ENCODE measurements at regions not wholly inside any gene's neighbourhood (a gene's known extent, or its start where the extent isn't known, plus 50 kb on each side); places are given as distances from the start of the nearest gene placed in this dataset.
"Not testable (repeated sequence)": the region's sequence is repeated elsewhere in the genome, so short reads cannot be mapped to it uniquely, and the experiment has no call there.

- DNase-seq (no peak), ATAC-seq (no peak)
- no peak overlapping the region for H3K27ac Mint-ChIP-seq
- H3K9me3 ChIP-seq (ENCODE audit: control insufficient read depth, low read length, poor library complexity, severe bottlenecking), result no peaks in the 10 kb centered on the region
- H3K27me3 Mint-ChIP-seq, result no peaks in the 10 kb centered on the region
- H3K4me3 Mint-ChIP-seq, result no peak overlapping the region
- H3K4me1 Mint-ChIP-seq, result no peaks in the 10 kb centered on the region
- H3K36me3 Mint-ChIP-seq (ENCODE audit: low read depth), result no peaks in the 10 kb centered on the region
Measured at GRCh38 chrX:148080593-148080992, 99.5 kb downstream of the FMR1NB start.

DNA sequence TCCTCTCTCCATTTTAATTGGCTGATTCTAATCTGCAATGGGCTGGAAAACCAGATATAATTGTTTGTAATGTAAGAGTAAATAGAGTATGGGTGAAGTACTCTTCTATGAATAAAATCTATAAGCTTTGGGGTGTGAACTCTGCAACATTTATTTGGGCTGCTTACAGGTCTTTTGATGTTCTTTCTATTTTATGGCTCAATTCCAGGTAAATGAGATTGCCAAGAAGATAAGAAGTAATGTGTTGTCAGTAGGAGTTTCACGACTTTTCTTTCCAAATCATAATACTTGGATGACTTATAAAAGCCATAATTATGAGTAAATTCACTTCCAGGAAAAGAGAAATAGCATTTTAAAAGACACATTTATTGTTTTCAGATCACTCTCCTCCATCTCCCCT is 103.5 kb downstream of the FMR1NB start:
- ATAC-seq (no peak), DNase-seq (no peak)
- Mint-ChIP-seq H3K27me3 (no peaks in the 10 kb centered on the region), H3K36me3 (ENCODE audit: low read depth) (no peaks in the 10 kb centered on the region), H3K4me1 (no peaks in the 10 kb centered on the region), H3K4me3 (no peak overlapping the region), H3K27ac (no peak overlapping the region)
- H3K9me3 ChIP-seq (ENCODE audit: control insufficient read depth, low read length, poor library complexity, severe bottlenecking), result no peaks in the 10 kb centered on the region

- H3K9me3 ChIP-seq (ENCODE audit: control insufficient read depth, low read length, poor library complexity, severe bottlenecking), result no peaks in the 10 kb centered on the region
- no peak overlapping the region for H3K27ac Mint-ChIP-seq
- no peaks in the 10 kb centered on the region for H3K4me1 Mint-ChIP-seq
- no peaks in the 10 kb centered on the region for H3K27me3 Mint-ChIP-seq
- H3K4me3 Mint-ChIP-seq, result no peak overlapping the region
- ATAC-seq (no peak), DNase-seq (no peak)
- no peaks in the 10 kb centered on the region for H3K36me3 Mint-ChIP-seq (ENCODE audit: low read depth)
Measured at GRCh38 chrX:148120151-148120550, 139.0 kb downstream of the FMR1NB start.

DNA sequence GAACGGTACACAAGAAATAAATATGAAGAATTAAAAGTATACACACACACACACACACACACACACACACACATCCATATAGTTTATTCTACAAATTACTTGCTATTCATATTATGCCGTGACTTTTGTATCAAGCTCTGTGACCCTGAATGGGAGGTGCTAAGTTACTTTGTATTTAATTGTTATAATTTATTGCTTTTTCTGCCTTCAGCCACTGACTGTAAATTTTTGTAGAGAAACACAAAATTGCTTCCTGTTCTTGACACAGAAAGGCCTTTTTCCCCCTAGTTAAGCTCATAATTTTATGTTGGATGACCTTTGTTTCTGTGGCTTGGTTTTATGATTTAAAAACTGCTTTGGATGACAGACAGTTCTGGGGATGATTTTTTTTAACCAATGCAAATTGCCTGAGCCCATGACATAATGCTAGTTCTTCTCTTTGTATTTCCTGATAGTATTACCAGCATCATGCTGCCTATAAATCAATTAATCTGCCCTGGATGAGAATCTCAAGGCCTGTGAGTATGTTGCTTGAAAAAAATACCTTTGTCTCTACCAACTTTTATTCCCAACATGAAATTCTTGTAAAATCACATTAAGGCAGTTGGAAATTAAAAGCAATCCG is 140.0 kb downstream of the FMR1NB start:
- Mint-ChIP-seq H3K36me3 (ENCODE audit: low read depth) (no peaks in the 10 kb centered on the region), H3K27ac (no peak overlapping the region), H3K4me1 (no peaks in the 10 kb centered on the region), H3K27me3 (no peaks in the 10 kb centered on the region), H3K4me3 (no peak overlapping the region)
- ATAC-seq, result no peak
- H3K9me3 ChIP-seq (ENCODE audit: control insufficient read depth, low read length, poor library complexity, severe bottlenecking), result no peaks in the 10 kb centered on the region
- DNase-seq, result no peak

GRCh38 chrX:148128872-148129505 is 147.9 kb downstream of the FMR1NB start:
- H3K36me3 Mint-ChIP-seq (ENCODE audit: low read depth); H3K9me3 ChIP-seq (ENCODE audit: control insufficient read depth, low read length, poor library complexity, severe bottlenecking); H3K27me3 Mint-ChIP-seq; ATAC-seq; DNase-seq; H3K4me3 Mint-ChIP-seq; H3K4me1 Mint-ChIP-seq; H3K27ac Mint-ChIP-seq: not testable (repeated sequence)

GRCh38 chrX:148133105-148133725 is 152.1 kb downstream of the FMR1NB start:
- no peaks in the 10 kb centered on the region for H3K27me3 Mint-ChIP-seq
- no peaks in the 10 kb centered on the region for H3K36me3 Mint-ChIP-seq (ENCODE audit: low read depth)
- ATAC-seq (no peak), DNase-seq (no peak)
- H3K9me3 ChIP-seq (ENCODE audit: control insufficient read depth, low read length, poor library complexity, severe bottlenecking), result no peaks in the 10 kb centered on the region
- H3K4me3 Mint-ChIP-seq, result no peak overlapping the region
- H3K27ac Mint-ChIP-seq, result no peak overlapping the region
- no peaks in the 10 kb centered on the region for H3K4me1 Mint-ChIP-seq

GRCh38 chrX:148134578-148134977 is 153.4 kb downstream of the FMR1NB start:
- DNase-seq, result no peak
- ATAC-seq, result no peak
- no peaks in the 10 kb centered on the region for H3K27me3 Mint-ChIP-seq
- H3K27ac Mint-ChIP-seq, result no peak overlapping the region
- H3K4me3 Mint-ChIP-seq, result no peak overlapping the region
- no peaks in the 10 kb centered on the region for H3K4me1 Mint-ChIP-seq
- no peaks in the 10 kb centered on the region for H3K9me3 ChIP-seq (ENCODE audit: control insufficient read depth, low read length, poor library complexity, severe bottlenecking)
- H3K36me3 Mint-ChIP-seq (ENCODE audit: low read depth), result no peaks in the 10 kb centered on the region

DNA sequence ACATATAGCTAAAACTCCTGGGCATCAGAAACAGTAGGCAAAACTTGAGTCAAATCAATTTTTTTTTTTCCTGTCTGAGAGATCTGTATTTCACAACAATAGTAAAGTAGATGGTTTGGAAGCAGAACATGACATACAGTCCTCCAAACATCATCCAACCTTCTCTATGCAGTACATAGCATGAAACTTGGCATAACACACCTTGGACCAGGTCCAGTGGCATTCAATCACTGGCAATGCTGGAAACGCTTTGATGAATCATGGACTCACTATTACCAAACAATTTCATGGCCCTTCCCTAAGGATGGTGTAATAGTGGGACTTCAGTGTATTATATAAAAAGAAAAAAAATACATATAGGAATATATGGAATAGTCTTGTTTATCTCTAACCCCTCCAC is 154.6 kb downstream of the FMR1NB start:
- no peak for DNase-seq
- ATAC-seq, result no peak
- H3K9me3 ChIP-seq (ENCODE audit: control insufficient read depth, low read length, poor library complexity, severe bottlenecking), result no peaks in the 10 kb centered on the region
- Mint-ChIP-seq H3K27me3 (no peaks in the 10 kb centered on the region), H3K27ac (no peak overlapping the region), H3K4me1 (no peaks in the 10 kb centered on the region), H3K36me3 (ENCODE audit: low read depth) (no peaks in the 10 kb centered on the region), H3K4me3 (no peak overlapping the region)

- H3K9me3 ChIP-seq (ENCODE audit: control insufficient read depth, low read length, poor library complexity, severe bottlenecking), result no peaks in the 10 kb centered on the region
- H3K27me3 Mint-ChIP-seq, result no peaks in the 10 kb centered on the region
- H3K36me3 Mint-ChIP-seq (ENCODE audit: low read depth), result no peaks in the 10 kb centered on the region
- H3K4me3 Mint-ChIP-seq, result no peak overlapping the region
- DNase-seq (no peak), ATAC-seq (no peak)
- H3K4me1 Mint-ChIP-seq, result peaks cover 4% of the 10 kb centered on the region
- H3K27ac Mint-ChIP-seq, result no peak overlapping the region
Measured at GRCh38 chrX:148146121-148146520, 165.0 kb downstream of the FMR1NB start.

- no peaks in the 10 kb centered on the region for H3K9me3 ChIP-seq (ENCODE audit: control insufficient read depth, low read length, poor library complexity, severe bottlenecking)
- Mint-ChIP-seq H3K27ac (no peak overlapping the region), H3K27me3 (peaks cover 6% of the 10 kb centered on the region), H3K4me1 (no peaks in the 10 kb centered on the region), H3K36me3 (ENCODE audit: low read depth) (no peaks in the 10 kb centered on the region), H3K4me3 (no peak overlapping the region)
- DNase-seq (no peak), ATAC-seq (no peak)
Measured at GRCh38 chrX:148156986-148157385, 175.8 kb downstream of the FMR1NB start.

DNA sequence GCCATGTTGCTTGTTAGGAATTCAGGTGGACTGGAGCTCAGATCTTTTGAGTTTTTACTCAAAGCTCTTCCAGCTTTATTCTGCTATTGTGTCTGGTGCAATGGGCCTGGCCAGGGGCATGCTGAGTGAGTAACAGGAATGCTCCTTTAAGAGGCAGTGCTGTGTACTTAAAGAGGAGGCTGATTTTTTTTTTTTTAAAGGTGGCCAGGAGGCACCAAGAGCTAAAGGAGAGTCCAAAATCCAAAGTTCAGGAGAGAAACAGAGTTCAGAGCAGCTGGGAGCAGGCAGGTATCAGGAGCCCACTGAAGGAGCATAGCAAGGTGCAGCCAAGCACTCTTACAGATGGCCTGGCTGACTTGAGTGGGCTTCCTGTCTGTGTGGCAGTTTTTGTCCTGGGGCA is 178.7 kb downstream of the FMR1NB start:
- Mint-ChIP-seq H3K27ac (no peak overlapping the region), H3K27me3 (peaks cover 6% of the 10 kb centered on the region), H3K36me3 (ENCODE audit: low read depth) (no peaks in the 10 kb centered on the region), H3K4me1 (no peaks in the 10 kb centered on the region), H3K4me3 (no peak overlapping the region)
- no peak for DNase-seq
- no peaks in the 10 kb centered on the region for H3K9me3 ChIP-seq (ENCODE audit: control insufficient read depth, low read length, poor library complexity, severe bottlenecking)
- no peak for ATAC-seq

GRCh38 chrX:148161701-148162100 is 180.6 kb downstream of the FMR1NB start:
- H3K9me3 ChIP-seq (ENCODE audit: control insufficient read depth, low read length, poor library complexity, severe bottlenecking), result no peaks in the 10 kb centered on the region
- Mint-ChIP-seq H3K27me3 (peaks cover 3% of the 10 kb centered on the region), H3K36me3 (ENCODE audit: low read depth) (no peaks in the 10 kb centered on the region), H3K4me1 (no peaks in the 10 kb centered on the region), H3K27ac (no peak overlapping the region), H3K4me3 (no peak overlapping the region)
- ATAC-seq (no peak), DNase-seq (no peak)

GRCh38 chrX:148185631-148186030 is 204.5 kb downstream of the FMR1NB start:
- H3K4me3 Mint-ChIP-seq, result no peak overlapping the region
- no peak for ATAC-seq
- H3K27ac Mint-ChIP-seq, result no peak overlapping the region
- no peaks in the 10 kb centered on the region for H3K4me1 Mint-ChIP-seq
- no peak for DNase-seq
- H3K27me3 Mint-ChIP-seq, result no peaks in the 10 kb centered on the region
- H3K9me3 ChIP-seq (ENCODE audit: control insufficient read depth, low read length, poor library complexity, severe bottlenecking), result no peaks in the 10 kb centered on the region
- H3K36me3 Mint-ChIP-seq (ENCODE audit: low read depth), result no peaks in the 10 kb centered on the region

- Mint-ChIP-seq H3K36me3 (ENCODE audit: low read depth) (peaks cover 2% of the 10 kb centered on the region), H3K27me3 (no peaks in the 10 kb centered on the region), H3K4me3 (no peak overlapping the region), H3K4me1 (peaks cover 2% of the 10 kb centered on the region), H3K27ac (no peak overlapping the region)
- ATAC-seq (no peak), DNase-seq (no peak)
- H3K9me3 ChIP-seq (ENCODE audit: control insufficient read depth, low read length, poor library complexity, severe bottlenecking), result no peaks in the 10 kb centered on the region
Measured at GRCh38 chrX:148192547-148192946, 211.4 kb downstream of the FMR1NB start.
